Common myeloid progenitor, CD34-positive (primary cell): ENCODE measurements at regions not wholly inside any gene's neighbourhood (a gene's known extent, or its start where the extent isn't known, plus 50 kb on each side); places are given as distances from the start of the nearest gene placed in this dataset.

Source experiments
- CTCF ChIA-PET: fragments of 350-600 bp; sonication (Branson Sonifier 250); formaldehyde crosslinking; loops from one replicate; lab custom pipeline; 2021; ENCODE audit warnings: antibody characterized with exemption; lab: Charles Lee
- POLR2A ChIA-PET: fragments of 350-600 bp; sonication (Branson Sonifier 250); formaldehyde crosslinking; loops from one replicate; lab custom pipeline; 2021; ENCODE audit warnings: antibody characterized with exemption; lab: Charles Lee
- DNase-seq, 3 donors: peaks; one replicate each; pipeline versions ENCODE4 v3.0.0 to v3.0.0-alpha.2; 2013
- H3K27ac ChIP-seq, 2 experiments: 1 replicate in 1 of 2; 2 replicates in 1 of 2; pipeline ENCODE4 v1.7.0; 2013; ENCODE audit warnings: inconsistent platforms in 2 of 2, low read length in 2 of 2, mild to moderate bottlenecking in 2 of 2, low read depth in 1 of 2, moderate library complexity in 1 of 2; ENCODE audit not compliant: severe bottlenecking in 2 of 2, insufficient read depth in 1 of 2, poor library complexity in 1 of 2
- H3K27me3 ChIP-seq, 5 experiments: replicated peaks in 2 of 5; 1 replicate in 3 of 5; 2 replicates in 2 of 5; pipeline versions ENCODE4 v1.6.1 to v1.7.0; 2013; ENCODE audit warnings: low read length in 4 of 5, mild to moderate bottlenecking in 2 of 5, moderate library complexity in 2 of 5, inconsistent platforms in 1 of 5; ENCODE audit not compliant: insufficient read depth in 5 of 5, control insufficient read depth in 4 of 5
- H3K36me3 ChIP-seq, 4 experiments: 1 replicate in 2 of 4; 2 replicates in 2 of 4; pipeline versions ENCODE4 v1.6.1 to v1.7.0; 2013; ENCODE audit warnings: low read length in 3 of 4, control low read depth in 1 of 4, mild to moderate bottlenecking in 1 of 4; ENCODE audit not compliant: control insufficient read depth in 4 of 4, insufficient read depth in 4 of 4
- H3K4me1 ChIP-seq, 4 experiments: 1 replicate in 3 of 4; 2 replicates in 1 of 4; pipeline versions ENCODE4 v1.6.1 to v1.7.1; 2013; ENCODE audit warnings: low read length in 3 of 4, mild to moderate bottlenecking in 3 of 4, control low read depth in 1 of 4, inconsistent platforms in 1 of 4, moderate library complexity in 1 of 4; ENCODE audit not compliant: control insufficient read depth in 4 of 4, insufficient read depth in 4 of 4; ENCODE audit errors: control extremely low read depth in 1 of 4
- H3K4me3 ChIP-seq, 7 experiments: 1 replicate in 4 of 7; 2 replicates in 3 of 7; pipeline versions ENCODE4 v1.5.1 to v1.7.0; 2013; ENCODE audit warnings: mild to moderate bottlenecking in 7 of 7, low read length in 6 of 7, moderate library complexity in 6 of 7, inconsistent platforms in 2 of 7, low read depth in 2 of 7, control low read depth in 1 of 7; ENCODE audit not compliant: insufficient read depth in 4 of 7, control insufficient read depth in 1 of 7; ENCODE audit errors: extremely low read depth in 1 of 7
- H3K9me3 ChIP-seq, 5 experiments: 1 replicate in 4 of 5; 2 replicates in 1 of 5; pipeline versions ENCODE4 v1.6.1 to v1.7.1; 2013; ENCODE audit warnings: low read length in 4 of 5, mild to moderate bottlenecking in 2 of 5, inconsistent platforms in 1 of 5, low read depth in 1 of 5, moderate library complexity in 1 of 5; ENCODE audit not compliant: control insufficient read depth in 4 of 5, insufficient read depth in 2 of 5; ENCODE audit errors: control extremely low read depth in 1 of 5
- WGBS: methylation state at CpG from one replicate; pipeline ENCODE4 v1.1.5; 2013; ENCODE audit not compliant: insufficient coverage; 5-methylcytosine and 5-hydroxymethylcytosine counted together

DNA sequence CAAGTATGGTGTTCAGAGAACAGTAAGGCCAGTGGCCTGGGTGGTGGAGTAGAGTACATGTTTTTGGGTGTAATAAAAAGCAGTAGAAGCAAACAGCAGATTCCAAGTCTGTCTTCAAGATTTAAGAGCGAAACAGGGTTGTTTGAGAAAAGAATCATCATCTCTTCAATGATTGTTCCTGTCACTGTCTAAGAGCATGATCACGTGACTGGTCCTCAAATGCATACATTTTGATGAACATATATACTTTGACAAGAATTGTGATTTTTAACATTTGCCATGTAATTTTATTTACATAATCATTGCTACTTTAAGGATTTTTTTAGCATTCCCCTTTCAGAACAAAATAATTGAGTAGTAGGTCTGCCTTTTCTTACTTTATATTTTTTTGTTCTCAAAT, 252.6 kb upstream of the GPR101 start:
- no peak for DNase-seq
- Histone ChIP-seq H3K36me3 (no peaks in the 10 kb centered on the region), H3K4me3 (no peak overlapping the region), H3K9me3 (no peaks in the 10 kb centered on the region), H3K27me3 (peaks cover 0 to 1% (median 0%) of the 10 kb centered on the region in 5 experiments), H3K4me1 (no peaks in the 10 kb centered on the region), H3K27ac (no peak overlapping the region)
- ChIA-PET POLR2A (no interaction called here), CTCF (no interaction called here)
- no CpG with 5 or more reads among the region's 2 CpGs for WGBS

DNA sequence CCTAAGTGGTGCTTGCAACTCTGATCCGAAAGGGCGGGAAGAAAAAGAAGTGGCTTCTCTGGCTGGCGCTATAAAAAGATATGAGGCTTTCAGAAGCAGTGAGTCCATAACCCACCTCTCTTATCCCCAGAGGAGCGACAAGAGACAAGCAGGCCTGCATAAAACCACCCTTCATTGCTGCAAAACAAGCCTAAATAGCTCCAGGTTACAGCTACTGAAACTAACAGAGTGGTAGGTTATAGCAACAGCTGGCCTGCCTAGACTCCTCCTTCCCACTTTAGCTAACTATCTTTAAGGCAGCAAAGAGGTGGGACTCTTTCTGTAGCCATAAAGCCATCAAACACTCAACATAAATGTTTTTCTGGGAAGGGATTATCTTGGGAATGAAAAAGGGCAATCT, 245.0 kb upstream of the GPR101 start:
- H3K36me3 ChIP-seq = no peaks in the 10 kb centered on the region
- ChIA-PET POLR2A (no interaction called here), CTCF (no interaction called here)
- no peak for DNase-seq
- no peaks in the 10 kb centered on the region for H3K9me3 ChIP-seq
- no peak overlapping the region for H3K27ac ChIP-seq
- H3K4me1 ChIP-seq = no peaks in the 10 kb centered on the region
- H3K27me3 ChIP-seq = peaks cover 0 to 1% (median 0%) of the 10 kb centered on the region in 5 experiments
- 60% methylated on average over 4 of the region's 4 CpGs for WGBS
- H3K4me3 ChIP-seq = no peak overlapping the region

DNA sequence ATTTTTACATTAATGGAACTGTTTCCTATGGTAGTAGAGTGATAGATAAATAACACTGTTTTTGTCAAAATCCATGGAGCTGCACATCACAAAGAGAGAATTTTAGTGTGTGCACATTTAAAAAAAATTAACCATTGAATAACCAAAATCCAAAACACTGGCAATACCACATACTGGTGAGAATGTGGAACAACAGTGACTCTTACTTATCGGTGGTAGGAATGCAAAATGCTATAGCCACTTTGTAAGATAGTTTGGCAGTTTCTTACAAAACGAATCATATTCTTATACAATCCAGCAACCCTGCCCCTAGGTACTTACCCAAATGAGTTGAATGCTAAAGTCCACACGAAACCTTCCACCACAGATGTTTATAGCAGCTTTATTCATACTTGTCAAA, 229.6 kb upstream of the GPR101 start:
- WGBS = 57% methylated on average over 1 of the region's 3 CpGs
- CTCF ChIA-PET = no interaction called here
- H3K27ac ChIP-seq = no peak overlapping the region

DNA sequence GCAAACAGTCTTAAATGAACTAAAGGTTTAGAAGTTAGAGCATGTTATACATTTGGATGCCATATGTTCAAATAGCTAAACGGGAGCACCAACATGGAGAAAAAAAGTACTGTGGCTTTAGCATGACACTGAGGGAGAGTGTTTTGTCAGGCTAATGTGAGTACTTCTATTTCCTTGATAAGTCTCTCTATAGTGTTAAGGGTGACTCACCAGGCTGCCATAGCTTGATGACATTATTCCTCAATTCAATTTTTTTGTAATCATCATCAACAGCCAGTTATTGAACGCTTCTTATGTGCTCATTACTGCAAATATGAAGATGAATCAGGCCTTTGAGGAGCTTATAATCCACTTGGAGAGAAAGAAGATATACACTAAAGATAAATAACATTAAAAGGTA, 211.4 kb upstream of the GPR101 start:
- Histone ChIP-seq H3K4me3 (no peak overlapping the region), H3K27ac (no peak overlapping the region), H3K4me1 (no peaks in the 10 kb centered on the region), H3K9me3 (no peaks in the 10 kb centered on the region), H3K36me3 (no peaks in the 10 kb centered on the region), H3K27me3 (no peaks in the 10 kb centered on the region)
- POLR2A ChIA-PET = no interaction called here
- no peak for DNase-seq
- WGBS = 100% methylated on average over 1 of the region's 2 CpGs
- CTCF ChIA-PET = interaction anchor here (0.9 kb wide), 1 partner anchor 20 kb away, joined by 4 read pairs; no protein-coding TSS in a partner anchor

More for the DNA sequence above, 229.6 kb upstream of the GPR101 start:
- H3K4me3 ChIP-seq = no peak overlapping the region
- H3K9me3 ChIP-seq = no peaks in the 10 kb centered on the region
- H3K36me3 ChIP-seq = no peaks in the 10 kb centered on the region
- no peaks in the 10 kb centered on the region for H3K27me3 ChIP-seq
- POLR2A ChIA-PET = no interaction called here
- no peak for DNase-seq
- H3K4me1 ChIP-seq = no peaks in the 10 kb centered on the region

DNA sequence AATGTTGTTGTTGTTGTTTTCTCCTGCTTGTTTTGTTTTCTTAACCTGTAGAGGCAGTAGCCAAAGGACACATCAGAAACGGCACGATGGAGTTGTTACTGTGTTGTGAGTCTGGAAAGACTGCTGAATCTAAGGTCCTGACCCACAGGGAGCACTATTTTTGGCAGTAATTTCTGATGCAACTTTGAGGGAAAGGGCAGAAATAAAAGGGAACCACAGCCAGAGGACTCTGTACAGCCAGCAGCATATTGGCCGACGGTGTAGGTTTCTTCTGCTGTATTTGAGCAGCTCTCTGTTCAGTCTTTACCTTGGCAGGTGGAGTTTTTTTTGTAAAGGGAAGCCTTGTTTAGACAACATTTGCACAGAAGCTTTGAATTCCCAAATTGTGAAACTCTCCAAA, 203.0 kb upstream of the GPR101 start:
- peaks cover 0 to 4% (median 0%) of the 10 kb centered on the region in 5 experiments for H3K27me3 ChIP-seq
- WGBS = 78% methylated on average over 2 of the region's 4 CpGs

DNA sequence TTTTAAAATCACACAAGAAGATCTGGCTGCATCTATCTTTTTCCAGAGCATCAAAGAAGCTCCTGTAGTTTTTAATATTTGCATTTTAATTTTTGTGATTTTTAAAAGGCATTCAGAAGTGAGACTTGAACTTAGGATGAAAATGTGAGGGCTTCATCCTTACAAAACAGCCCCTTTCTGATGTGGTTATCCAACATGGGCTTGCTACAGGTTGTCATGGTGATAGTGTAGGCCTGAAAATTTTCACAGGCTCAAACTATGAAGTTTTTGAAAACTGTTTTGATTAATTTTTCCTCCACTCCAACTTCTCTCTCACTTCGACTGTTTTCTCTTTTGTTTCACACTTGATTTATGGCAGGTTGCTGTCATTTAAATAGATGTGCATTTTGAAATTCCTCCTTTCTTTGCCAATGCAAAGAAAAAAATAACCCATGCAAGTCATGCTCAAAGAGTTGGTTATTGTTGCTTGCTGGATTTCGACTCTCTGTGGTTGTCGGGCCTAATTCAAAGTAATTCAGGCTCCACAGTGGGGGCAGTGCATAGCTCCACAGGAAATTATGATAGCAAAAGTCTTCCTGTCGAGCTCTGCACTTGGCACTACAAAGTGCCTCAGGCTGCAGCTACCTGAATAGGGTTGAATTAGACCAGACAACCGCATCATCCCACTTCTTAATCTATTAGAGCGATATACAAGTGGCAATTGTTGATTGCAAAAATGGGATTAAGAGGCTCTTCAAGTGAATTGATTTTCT, 201.0 kb upstream of the GPR101 start:
- H3K4me3 ChIP-seq = no peak overlapping the region
- peaks cover 0 to 10% (median 0%) of the 10 kb centered on the region in 4 experiments for H3K4me1 ChIP-seq
- POLR2A ChIA-PET = no interaction called here
- no peaks in the 10 kb centered on the region for H3K9me3 ChIP-seq
- CTCF ChIA-PET = no interaction called here
- no peak overlapping the region for H3K27ac ChIP-seq
- peak in 2 of 3 donors; percentile 22 to 32 for DNase-seq
- no peaks in the 10 kb centered on the region for H3K36me3 ChIP-seq
- 27% methylated on average over 3 of the region's 6 CpGs for WGBS
- H3K27me3 ChIP-seq = peaks cover 0 to 4% (median 0%) of the 10 kb centered on the region in 5 experiments

More for the DNA sequence above, 203.0 kb upstream of the GPR101 start:
- ChIA-PET CTCF (no interaction called here), POLR2A (no interaction called here)
- H3K36me3 ChIP-seq = no peaks in the 10 kb centered on the region
- no peak overlapping the region for H3K27ac ChIP-seq
- no peak overlapping the region for H3K4me3 ChIP-seq
- no peak for DNase-seq
- H3K4me1 ChIP-seq = peaks cover 0 to 10% (median 0%) of the 10 kb centered on the region in 4 experiments
- no peaks in the 10 kb centered on the region for H3K9me3 ChIP-seq

DNA sequence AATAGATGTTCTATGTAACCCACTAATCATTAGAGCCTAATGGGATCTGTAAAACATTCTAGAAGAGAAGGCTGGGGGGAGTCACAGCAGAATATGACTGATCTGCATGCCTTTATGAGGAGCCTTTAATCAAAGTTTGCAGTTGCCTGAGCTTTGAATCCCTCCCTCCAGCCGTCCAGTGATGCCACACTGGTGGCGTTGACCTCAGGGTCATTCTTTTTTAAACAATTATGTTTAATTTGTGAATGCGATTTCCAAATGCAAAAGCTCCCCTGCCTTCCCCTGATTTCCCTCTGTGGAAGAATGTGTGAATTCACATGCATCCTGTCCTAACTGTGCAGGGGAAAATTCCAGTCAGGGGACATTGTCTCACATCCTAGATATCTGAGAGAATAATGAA, 199.7 kb upstream of the GPR101 start:
- POLR2A ChIA-PET = no interaction called here
- WGBS = 83% methylated on average over 1 of the region's 3 CpGs
- CTCF ChIA-PET = no interaction called here
- peaks cover 0 to 4% (median 0%) of the 10 kb centered on the region in 5 experiments for H3K27me3 ChIP-seq
- H3K4me1 ChIP-seq = peaks cover 0 to 10% (median 0%) of the 10 kb centered on the region in 4 experiments
- H3K4me3 ChIP-seq = no peak overlapping the region
- H3K9me3 ChIP-seq = no peaks in the 10 kb centered on the region
- DNase-seq = no peak
- H3K27ac ChIP-seq = no peak overlapping the region
- no peaks in the 10 kb centered on the region for H3K36me3 ChIP-seq
